ENCODE measurements at regions not wholly inside any gene's neighbourhood (a gene's known extent, or its start where the extent isn't known, plus 50 kb on each side); places are given as distances from the start of the nearest gene placed in this dataset.

DNA sequence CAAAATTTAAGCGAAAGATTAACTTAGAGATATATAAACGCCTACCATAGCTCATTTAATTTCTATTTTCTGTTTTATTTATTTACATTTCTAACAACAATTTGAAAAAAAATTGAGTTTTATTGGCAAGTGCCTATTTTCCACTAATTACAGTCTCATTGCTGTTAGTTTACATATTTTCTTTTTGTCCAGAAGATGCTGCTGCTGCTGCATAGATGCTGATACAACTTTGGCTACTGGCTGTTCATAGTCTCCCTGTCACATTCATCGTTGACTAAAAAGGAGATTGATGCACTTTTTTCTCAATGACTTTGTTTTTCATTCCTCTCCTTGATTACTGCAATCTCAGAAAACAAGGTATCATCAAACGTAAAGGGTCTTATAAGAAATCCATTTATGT is 235.4 kb downstream of the CDH9 start:
- H3K4me1 ChIP-seq, result no peaks in the 10 kb centered on the region
- no peak for DNase-seq (ENCODE audit: low spot score in 2 of 2)
- H3K9me3 ChIP-seq, result peaks cover 0 to 19% (median 2%) of the 10 kb centered on the region in 4 donors
- 71 to 72% methylated on average over 4 of the region's 4 CpGs for WGBS, 2 donors
- TF ChIP-seq, protein P1, sequence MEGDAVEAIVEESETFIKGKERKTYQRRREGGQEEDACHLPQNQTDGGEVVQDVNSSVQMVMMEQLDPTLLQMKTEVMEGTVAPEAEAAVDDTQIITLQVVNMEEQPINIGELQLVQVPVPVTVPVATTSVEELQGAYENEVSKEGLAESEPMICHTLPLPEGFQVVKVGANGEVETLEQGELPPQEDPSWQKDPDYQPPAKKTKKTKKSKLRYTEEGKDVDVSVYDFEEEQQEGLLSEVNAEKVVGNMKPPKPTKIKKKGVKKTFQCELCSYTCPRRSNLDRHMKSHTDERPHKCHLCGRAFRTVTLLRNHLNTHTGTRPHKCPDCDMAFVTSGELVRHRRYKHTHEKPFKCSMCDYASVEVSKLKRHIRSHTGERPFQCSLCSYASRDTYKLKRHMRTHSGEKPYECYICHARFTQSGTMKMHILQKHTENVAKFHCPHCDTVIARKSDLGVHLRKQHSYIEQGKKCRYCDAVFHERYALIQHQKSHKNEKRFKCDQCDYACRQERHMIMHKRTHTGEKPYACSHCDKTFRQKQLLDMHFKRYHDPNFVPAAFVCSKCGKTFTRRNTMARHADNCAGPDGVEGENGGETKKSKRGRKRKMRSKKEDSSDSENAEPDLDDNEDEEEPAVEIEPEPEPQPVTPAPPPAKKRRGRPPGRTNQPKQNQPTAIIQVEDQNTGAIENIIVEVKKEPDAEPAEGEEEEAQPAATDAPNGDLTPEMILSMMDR (IDR thresholded peaks at IDR 0.05), result no peak
- TF ChIP-seq POLR2A (IDR thresholded peaks at IDR 0.05) (no peak), EP300 (IDR thresholded peaks at IDR 0.05) (no peak)
- no peaks in the 10 kb centered on the region for H3K27me3 ChIP-seq
- H3K4me3 ChIP-seq, result no peak overlapping the region
- H3K36me3 ChIP-seq, result no peaks in the 10 kb centered on the region
- no peak overlapping the region for H3K27ac ChIP-seq

DNA sequence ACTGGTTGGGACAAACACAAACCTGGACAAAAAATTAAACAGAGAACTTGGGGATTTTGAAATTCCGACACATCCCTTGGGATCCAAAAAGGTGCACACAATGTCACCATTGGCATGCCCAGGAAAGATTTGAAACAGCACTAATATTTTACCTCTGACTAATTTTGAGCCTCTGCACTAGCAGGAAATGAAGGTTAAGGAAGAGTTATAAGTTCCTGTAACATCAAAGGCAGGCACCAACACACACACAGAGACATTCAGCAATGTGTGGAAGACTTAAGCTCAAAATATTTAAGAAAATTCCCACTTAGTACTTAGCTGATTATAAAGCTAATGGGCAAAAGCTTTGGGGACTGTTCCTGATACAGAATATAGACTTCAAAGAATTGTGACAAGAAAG is 247.0 kb downstream of the CDH9 start:
- no peak overlapping the region for H3K4me3 ChIP-seq
- no peak overlapping the region for H3K27ac ChIP-seq
- no peaks in the 10 kb centered on the region for H3K9me3 ChIP-seq
- DNase-seq (ENCODE audit: low spot score in 2 of 2), result no peak
- 75 to 78% methylated on average over 1 of the region's 1 CpG for WGBS, 2 donors
- no peaks in the 10 kb centered on the region for H3K27me3 ChIP-seq
- no peaks in the 10 kb centered on the region for H3K36me3 ChIP-seq
- TF ChIP-seq POLR2A (IDR thresholded peaks at IDR 0.05), result no peak
- TF ChIP-seq, protein P1 (IDR thresholded peaks at IDR 0.05), result no peak
- TF ChIP-seq EP300 (IDR thresholded peaks at IDR 0.05), result no peak
- no peaks in the 10 kb centered on the region for H3K4me1 ChIP-seq

GRCh38 chr5:26791021-26791420 is 247.4 kb downstream of the CDH9 start:
- no peak overlapping the region for H3K27ac ChIP-seq
- no peaks in the 10 kb centered on the region for H3K27me3 ChIP-seq
- TF ChIP-seq, protein P1 (IDR thresholded peaks at IDR 0.05), result no peak
- TF ChIP-seq EP300 (IDR thresholded peaks at IDR 0.05), result no peak
- TF ChIP-seq POLR2A (IDR thresholded peaks at IDR 0.05), result no peak
- H3K4me3 ChIP-seq, result no peak overlapping the region
- 62 to 85% methylated on average over 3 of the region's 3 CpGs for WGBS, 2 donors
- H3K4me1 ChIP-seq, result no peaks in the 10 kb centered on the region
- DNase-seq (ENCODE audit: low spot score in 2 of 2), result no peak
- H3K9me3 ChIP-seq, result no peaks in the 10 kb centered on the region
- H3K36me3 ChIP-seq, result no peaks in the 10 kb centered on the region

GRCh38 chr5:26763215-26763614 is 275.2 kb downstream of the CDH9 start:
- H3K4me3 ChIP-seq, result no peak overlapping the region
- WGBS, 2 donors, result 15 to 16% methylated on average over 3 of the region's 3 CpGs
- no peaks in the 10 kb centered on the region for H3K9me3 ChIP-seq
- TF ChIP-seq POLR2A (IDR thresholded peaks at IDR 0.05), result no peak
- TF ChIP-seq, protein P1 (IDR thresholded peaks at IDR 0.05), result no peak
- TF ChIP-seq EP300 (IDR thresholded peaks at IDR 0.05), result no peak
- no peak for DNase-seq (ENCODE audit: low spot score in 2 of 2)
- no peak overlapping the region for H3K27ac ChIP-seq
- no peaks in the 10 kb centered on the region for H3K36me3 ChIP-seq
- no peaks in the 10 kb centered on the region for H3K27me3 ChIP-seq
- no peaks in the 10 kb centered on the region for H3K4me1 ChIP-seq

DNA sequence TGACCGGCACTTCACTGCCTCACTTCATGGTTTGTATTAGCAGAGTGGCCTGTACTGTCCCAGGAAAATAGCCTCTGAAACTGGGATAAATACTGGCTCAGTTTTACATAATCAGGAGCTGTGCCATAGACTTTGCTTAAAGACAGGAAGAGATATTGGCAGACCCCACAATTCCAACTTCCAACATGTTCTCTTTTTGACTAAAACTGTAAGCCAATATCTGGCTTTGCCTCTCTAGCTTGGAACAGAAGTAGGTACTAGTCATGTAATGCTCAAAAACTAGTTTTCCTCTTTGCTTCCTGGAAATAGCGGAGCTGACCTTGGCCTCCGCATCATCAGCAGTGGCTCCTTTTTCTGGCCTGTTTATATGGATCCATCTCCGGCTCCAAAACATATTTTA is 276.9 kb downstream of the CDH9 start:
- TF ChIP-seq, protein P1 (IDR thresholded peaks at IDR 0.05), result no peak
- TF ChIP-seq POLR2A (IDR thresholded peaks at IDR 0.05), result no peak
- no peak for TF ChIP-seq EP300 (IDR thresholded peaks at IDR 0.05)
- no peak for DNase-seq (ENCODE audit: low spot score in 2 of 2)
- Histone ChIP-seq H3K4me3 (no peak overlapping the region), H3K27me3 (no peaks in the 10 kb centered on the region), H3K27ac (no peak overlapping the region), H3K4me1 (no peaks in the 10 kb centered on the region), H3K9me3 (no peaks in the 10 kb centered on the region), H3K36me3 (no peaks in the 10 kb centered on the region)
- WGBS, 2 donors, result 81 to 83% methylated on average over 4 of the region's 4 CpGs

Data from tibial nerve (tissue), 4 donors.